ENCODE measurements at regions not wholly inside any gene's neighbourhood (a gene's known extent, or its start where the extent isn't known, plus 50 kb on each side); places are given as distances from the start of the nearest gene placed in this dataset.

DNA sequence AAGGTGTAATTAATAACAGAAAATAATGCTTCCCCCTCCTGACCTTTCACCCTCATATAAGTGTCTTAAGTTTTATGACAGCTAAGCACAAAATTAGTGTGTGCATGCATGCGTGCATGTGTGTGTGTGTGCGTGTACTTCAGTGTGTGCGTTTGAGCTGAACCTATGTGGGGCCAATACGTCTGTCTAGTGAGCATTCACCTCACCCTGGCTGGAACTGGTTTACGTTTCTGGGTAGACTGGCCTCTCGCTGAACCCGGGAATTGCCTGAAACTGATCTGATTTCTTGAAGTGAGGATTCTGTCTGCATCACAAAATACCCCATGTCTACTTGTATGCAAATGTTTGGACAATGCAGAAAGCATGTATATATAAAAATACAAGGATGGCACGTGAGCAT, 68.2 kb upstream of the TBX3 start:
- Mint-ChIP-seq H3K9me3 (peaks cover 0 to 5% of the 10 kb centered on the region in 2 donors), H3K36me3 (no peaks in the 10 kb centered on the region), H3K27ac (peak overlapping the region in 1 of 2 donors; percentile 6)
- ATAC-seq (no peak), DNase-seq (ENCODE audit: low spot score in 2 of 2) (no peak)

DNA sequence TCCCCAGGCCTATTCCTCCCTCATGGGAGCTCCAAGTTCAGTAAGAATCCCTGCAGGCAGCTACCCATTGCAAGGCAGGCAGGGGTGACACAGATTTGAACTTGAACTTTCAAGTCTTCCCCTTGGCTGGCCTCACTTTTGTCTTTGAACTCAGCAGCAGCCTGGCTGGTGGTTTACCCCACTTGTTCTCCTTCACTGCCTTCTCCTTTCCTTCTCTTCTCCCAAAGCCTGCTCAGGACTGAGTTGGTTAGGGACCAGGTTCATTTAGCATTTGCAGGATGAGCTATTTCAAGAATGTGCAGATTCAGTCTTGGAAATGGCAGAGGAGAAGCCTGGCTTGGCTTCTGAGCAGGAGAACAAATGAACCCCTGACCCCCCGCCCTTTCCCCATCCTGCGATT, 67.7 kb upstream of the TBX3 start:
- Mint-ChIP-seq H3K36me3 (no peaks in the 10 kb centered on the region), H3K9me3 (peaks cover 0 to 5% of the 10 kb centered on the region in 2 donors), H3K27ac (peak overlapping the region in 1 of 2 donors; percentile 6)
- DNase-seq (ENCODE audit: low spot score in 2 of 2), result no peak
- no peak for ATAC-seq

- Mint-ChIP-seq H3K9me3 (peaks cover 0 to 5% of the 10 kb centered on the region in 2 donors), H3K36me3 (no peaks in the 10 kb centered on the region)
- ATAC-seq, result no peak
These were observed 66.9 kb upstream of the TBX3 start for GRCh38 chr12:114750917-114751316.

GRCh38 chr12:114749065-114749464, 65.1 kb upstream of the TBX3 start:
- DNase-seq (ENCODE audit: low spot score in 2 of 2), result no peak
- H3K9me3 Mint-ChIP-seq, result peaks cover 0 to 5% of the 10 kb centered on the region in 2 donors
- ATAC-seq, result no peak
- H3K27ac Mint-ChIP-seq, result no peak overlapping the region
- no peaks in the 10 kb centered on the region for H3K36me3 Mint-ChIP-seq

More at GRCh38 chr12:114750917-114751316, 66.9 kb upstream of the TBX3 start:
- no peak for DNase-seq (ENCODE audit: low spot score in 2 of 2)
- no peak overlapping the region for H3K27ac Mint-ChIP-seq

DNA sequence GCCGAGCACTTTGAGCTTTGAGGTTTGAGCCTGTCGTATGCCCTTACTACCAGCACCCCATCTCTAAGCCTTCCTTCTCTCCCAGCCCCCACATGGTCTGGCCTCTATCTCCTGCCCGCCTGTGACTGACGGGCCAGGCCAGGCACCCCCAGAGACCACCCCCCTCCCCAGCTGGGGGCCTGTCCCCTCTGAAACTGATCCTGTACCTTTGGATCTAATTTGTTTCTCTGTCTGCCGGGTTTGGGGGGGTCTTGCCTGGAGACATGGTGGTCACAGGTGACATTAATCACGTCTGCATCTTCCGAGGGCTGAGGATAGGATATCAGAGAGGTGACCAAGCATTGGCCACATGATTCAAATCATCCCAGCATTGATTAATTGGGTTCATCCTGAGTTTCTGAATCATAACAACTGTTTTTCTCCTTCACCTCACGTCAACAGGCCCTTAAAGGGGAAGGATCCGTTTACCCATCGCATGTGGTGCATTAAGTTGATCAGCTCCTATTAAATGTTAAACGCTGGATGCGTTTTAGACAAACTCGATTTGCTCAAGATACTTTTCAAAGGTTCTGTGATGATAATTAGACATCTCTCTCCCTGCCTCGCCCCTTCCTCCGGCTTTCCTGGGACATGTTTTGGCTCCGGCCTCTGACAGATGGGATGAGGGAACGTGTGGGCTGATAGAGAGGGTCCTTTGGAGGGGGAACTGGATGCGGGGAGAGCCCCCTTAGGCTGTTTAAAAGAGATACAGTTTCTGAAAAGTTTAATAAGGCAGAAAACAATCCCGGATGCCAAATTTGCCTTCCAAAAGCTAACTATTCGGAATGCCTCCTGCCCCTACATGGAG, 63.3 kb upstream of the TBX3 start:
- Mint-ChIP-seq H3K36me3 (no peaks in the 10 kb centered on the region), H3K9me3 (peaks cover 0 to 5% of the 10 kb centered on the region in 2 donors), H3K27ac (no peak overlapping the region)
- DNase-seq (ENCODE audit: low spot score in 2 of 2) (no peak), ATAC-seq (no peak)

- H3K36me3 Mint-ChIP-seq, result no peaks in the 10 kb centered on the region
- DNase-seq (ENCODE audit: low spot score in 2 of 2), result no peak
- H3K9me3 Mint-ChIP-seq, result peaks cover 0 to 5% of the 10 kb centered on the region in 2 donors
- no peak overlapping the region for H3K27ac Mint-ChIP-seq
- ATAC-seq, result no peak
These were observed 62.5 kb upstream of the TBX3 start for GRCh38 chr12:114746297-114747011.

DNA sequence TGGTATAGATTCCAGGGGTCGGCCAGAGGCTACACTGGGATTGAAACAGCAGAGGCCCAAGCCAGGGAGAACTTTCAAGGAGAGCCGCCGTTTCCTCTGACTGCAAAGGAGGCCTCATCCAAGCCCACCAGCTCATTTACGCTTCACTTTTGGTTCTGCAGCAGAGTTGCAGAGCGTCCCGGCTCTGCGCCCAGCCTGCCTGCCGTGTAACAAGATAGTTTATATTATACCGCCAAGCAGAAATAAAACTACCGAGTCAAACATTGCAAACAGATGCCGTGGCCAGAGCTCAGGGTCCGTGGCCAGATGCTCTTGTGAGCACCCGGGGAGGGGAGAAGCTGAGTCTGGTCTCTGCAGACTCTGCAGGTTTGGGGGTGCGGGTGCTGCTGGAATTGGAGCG, 60.7 kb upstream of the TBX3 start:
- no peak overlapping the region for H3K27ac Mint-ChIP-seq
- DNase-seq (ENCODE audit: low spot score in 2 of 2) (no peak), ATAC-seq (no peak)
- peaks cover 0 to 5% of the 10 kb centered on the region in 2 donors for H3K9me3 Mint-ChIP-seq
- H3K36me3 Mint-ChIP-seq, result no peaks in the 10 kb centered on the region

GRCh38 chr12:114744285-114744684, 60.3 kb upstream of the TBX3 start:
- DNase-seq (ENCODE audit: low spot score in 2 of 2) (no peak), ATAC-seq (no peak)
- Mint-ChIP-seq H3K27ac (no peak overlapping the region), H3K9me3 (peaks cover 0 to under 1% of the 10 kb centered on the region in 2 donors), H3K36me3 (no peaks in the 10 kb centered on the region)

- DNase-seq (ENCODE audit: low spot score in 2 of 2) (no peak), ATAC-seq (no peak)
- Mint-ChIP-seq H3K36me3 (no peaks in the 10 kb centered on the region), H3K27ac (no peak overlapping the region), H3K9me3 (no peaks in the 10 kb centered on the region)
These were observed 59.8 kb upstream of the TBX3 start for GRCh38 chr12:114743799-114744198.

DNA sequence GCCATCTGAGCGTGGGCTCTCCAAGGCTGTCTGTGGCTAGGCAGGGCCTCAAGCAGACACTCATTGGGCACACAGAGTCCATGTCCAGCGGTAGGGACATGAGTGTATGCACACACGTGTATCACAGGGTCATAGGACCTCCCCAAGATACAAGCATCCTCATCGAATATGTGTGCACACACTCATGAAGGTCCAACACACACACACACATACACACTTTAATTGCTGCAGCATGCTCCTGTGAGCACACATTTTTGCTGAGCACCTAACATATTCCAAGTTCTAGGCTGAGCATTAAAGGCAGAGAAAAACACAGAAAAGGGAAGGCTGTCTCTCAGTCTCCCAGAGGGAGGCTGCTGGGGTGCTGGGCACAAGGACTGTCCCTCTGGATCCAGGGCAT, 59.3 kb upstream of the TBX3 start:
- Mint-ChIP-seq H3K36me3 (no peaks in the 10 kb centered on the region), H3K9me3 (no peaks in the 10 kb centered on the region), H3K27ac (no peak overlapping the region)
- DNase-seq (ENCODE audit: low spot score in 2 of 2), result no peak
- ATAC-seq, result no peak

DNA sequence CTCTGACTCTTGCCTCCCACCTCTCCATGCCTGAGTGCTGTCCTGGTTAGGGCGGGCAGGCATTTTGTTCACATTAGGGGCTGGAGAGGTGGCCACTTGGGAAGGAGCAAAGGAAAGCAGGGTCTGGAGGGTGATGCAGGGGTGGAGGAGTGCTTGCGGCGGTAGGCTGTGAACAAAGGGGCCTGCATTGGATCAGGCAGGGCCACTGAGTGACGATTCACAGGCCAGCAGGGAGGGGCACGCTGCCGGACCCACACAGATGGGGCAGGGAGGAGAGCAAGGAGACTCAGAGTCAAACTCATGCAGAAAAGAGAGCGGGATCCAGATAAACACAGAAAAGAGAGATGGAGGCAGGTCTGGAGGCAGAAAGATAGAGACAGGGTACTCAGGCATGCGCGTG, 58.4 kb upstream of the TBX3 start:
- no peaks in the 10 kb centered on the region for H3K9me3 Mint-ChIP-seq
- H3K36me3 Mint-ChIP-seq, result no peaks in the 10 kb centered on the region
- H3K27ac Mint-ChIP-seq, result no peak overlapping the region
- no peak for DNase-seq (ENCODE audit: low spot score in 2 of 2)
- no peak for ATAC-seq

GRCh38 chr12:114741940-114742339, 58.0 kb upstream of the TBX3 start:
- no peak for ATAC-seq
- no peaks in the 10 kb centered on the region for H3K36me3 Mint-ChIP-seq
- no peak overlapping the region for H3K27ac Mint-ChIP-seq
- DNase-seq (ENCODE audit: low spot score in 2 of 2), result no peak
- no peaks in the 10 kb centered on the region for H3K9me3 Mint-ChIP-seq

GRCh38 chr12:114740448-114740847, 56.5 kb upstream of the TBX3 start:
- H3K27ac Mint-ChIP-seq, result no peak overlapping the region
- ATAC-seq, result no peak
- peaks cover 0 to 4% of the 10 kb centered on the region in 2 donors for H3K36me3 Mint-ChIP-seq
- no peak for DNase-seq (ENCODE audit: low spot score in 2 of 2)
- no peaks in the 10 kb centered on the region for H3K9me3 Mint-ChIP-seq

- ATAC-seq (no peak), DNase-seq (ENCODE audit: low spot score in 2 of 2) (no peak)
- no peak overlapping the region for H3K27ac Mint-ChIP-seq
- H3K36me3 Mint-ChIP-seq, result peaks cover 0 to 11% of the 10 kb centered on the region in 2 donors
- no peaks in the 10 kb centered on the region for H3K9me3 Mint-ChIP-seq
These were observed 54.6 kb upstream of the TBX3 start for GRCh38 chr12:114738460-114739184.

- ATAC-seq, result no peak
These were observed 51.9 kb upstream of the TBX3 start for GRCh38 chr12:114735680-114736374.

DNA sequence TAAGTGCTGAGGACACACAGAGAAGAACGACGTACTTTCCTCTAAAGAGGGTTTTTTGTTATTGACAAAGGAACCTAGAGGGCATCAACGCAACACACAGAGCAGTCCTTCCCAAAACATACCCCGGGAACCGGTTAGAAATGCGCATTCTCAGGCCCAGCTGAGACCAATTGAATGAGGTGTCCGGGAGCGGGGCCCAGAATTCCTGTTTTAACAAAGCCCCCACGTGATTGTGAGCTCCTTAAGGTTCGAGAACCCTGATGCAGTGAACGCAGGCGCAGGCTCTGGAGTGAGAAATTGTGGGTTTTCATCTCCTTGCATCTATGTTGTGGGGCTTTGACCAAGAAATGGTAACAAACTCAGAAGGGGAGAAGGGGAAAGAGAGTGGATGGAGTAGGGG, 51.0 kb upstream of the TBX3 start:
- Mint-ChIP-seq H3K9me3 (no peaks in the 10 kb centered on the region), H3K36me3 (peaks cover 0 to 11% of the 10 kb centered on the region in 2 donors), H3K27ac (no peak overlapping the region)
- DNase-seq (ENCODE audit: low spot score in 2 of 2), result no peak
- no peak for ATAC-seq

More at GRCh38 chr12:114735680-114736374, 51.9 kb upstream of the TBX3 start:
- Mint-ChIP-seq H3K36me3 (peaks cover 0 to 11% of the 10 kb centered on the region in 2 donors), H3K9me3 (no peaks in the 10 kb centered on the region), H3K27ac (no peak overlapping the region)
- no peak for DNase-seq (ENCODE audit: low spot score in 2 of 2)

Data from activated naive CD4-positive, alpha-beta T cell treated with anti-CD3 and anti-CD28 coated beads, Interleukin-2, amount 50 U/mL, for 72 hours (primary cell).